ENCODE measurements at regions not wholly inside any gene's neighbourhood (a gene's known extent, or its start where the extent isn't known, plus 50 kb on each side); places are given as distances from the start of the nearest gene placed in this dataset.

DNA sequence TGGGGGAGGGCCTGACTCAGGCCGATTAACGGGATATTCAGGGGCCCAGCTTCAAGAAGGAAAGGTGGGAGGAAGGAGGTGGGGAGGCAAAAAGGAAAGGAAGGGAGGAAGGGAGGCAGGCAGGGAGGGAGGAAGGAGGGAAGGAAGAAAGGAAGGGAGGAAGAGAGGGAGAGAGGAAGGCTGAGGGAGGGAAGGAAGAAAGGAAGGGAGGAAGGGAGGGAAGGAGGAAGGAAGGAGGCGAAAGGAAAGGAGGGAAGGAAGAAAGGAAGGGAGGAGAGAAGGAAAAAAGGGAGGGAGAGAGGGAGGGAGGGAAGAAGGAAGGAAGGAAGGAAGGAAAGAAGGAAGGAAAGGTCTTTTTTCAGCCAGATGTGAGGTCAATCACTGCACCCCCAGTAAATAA, 85.3 kb downstream of the C1QL2 start:
- DNase-seq (ENCODE audit: low read depth, low spot score): no peak
- Histone ChIP-seq H3K4me2 (ENCODE audit: low read length) (no peak overlapping the region), H3K9me3 (ENCODE audit: control insufficient read depth in 1 of 2, insufficient read depth in 1 of 2, low read depth in 1 of 2, low read length in 2 of 2) (no peaks in the 10 kb centered on the region), H3K9ac (ENCODE audit: low read length) (no peak overlapping the region), H3K4me1 (ENCODE audit: control insufficient read depth in 1 of 2, insufficient read depth in 2 of 2, low read length in 2 of 2) (no peaks in the 10 kb centered on the region), H3K79me2 (ENCODE audit: insufficient read depth, low read length) (no peaks in the 10 kb centered on the region), H3K4me3 (replicated peaks in 1 of 2; ENCODE audit: low read depth in 1 of 2, low read length in 2 of 2) (no peak overlapping the region), H2AFZ (ENCODE audit: low read depth, low read length, poor library complexity, severe bottlenecking) (no peak overlapping the region), H3K27me3 (ENCODE audit: insufficient read depth, low read length) (no peaks in the 10 kb centered on the region; the same call in 1 of the 2 replicates), H3K36me3 (ENCODE audit: control insufficient read depth in 1 of 2, insufficient read depth in 2 of 2, low read length in 2 of 2) (no peaks in the 10 kb centered on the region), H3K27ac (ENCODE audit: low read depth, low read length) (no peak overlapping the region), H4K20me1 (ENCODE audit: insufficient read depth) (no peaks in the 10 kb centered on the region), H3K9me2 (ENCODE audit: insufficient read depth) (no peaks in the 10 kb centered on the region)
- TF ChIP-seq ZNF274 (IDR thresholded peaks at IDR 0.05; ENCODE audit: low read depth, low read length): no peak
- no peak for TF ChIP-seq EZH2 (IDR thresholded peaks at IDR 0.05)
- ChIA-PET RAD21 (ENCODE audit: low non-redundant PET in 1 of 2, low total read pairs in 2 of 2, uncharacterized antibody in 2 of 2, unreplicated experiment in 2 of 2) (no interaction called here), POLR2A (no interaction called here), CTCF (no interaction called here)
- ATAC-seq: no peak
- BruUV-seq (replicated peaks): no TSS peak
- intact Hi-C loops (cut with micrococcal nuclease): no loop called here

- TF ChIP-seq, protein P1, sequence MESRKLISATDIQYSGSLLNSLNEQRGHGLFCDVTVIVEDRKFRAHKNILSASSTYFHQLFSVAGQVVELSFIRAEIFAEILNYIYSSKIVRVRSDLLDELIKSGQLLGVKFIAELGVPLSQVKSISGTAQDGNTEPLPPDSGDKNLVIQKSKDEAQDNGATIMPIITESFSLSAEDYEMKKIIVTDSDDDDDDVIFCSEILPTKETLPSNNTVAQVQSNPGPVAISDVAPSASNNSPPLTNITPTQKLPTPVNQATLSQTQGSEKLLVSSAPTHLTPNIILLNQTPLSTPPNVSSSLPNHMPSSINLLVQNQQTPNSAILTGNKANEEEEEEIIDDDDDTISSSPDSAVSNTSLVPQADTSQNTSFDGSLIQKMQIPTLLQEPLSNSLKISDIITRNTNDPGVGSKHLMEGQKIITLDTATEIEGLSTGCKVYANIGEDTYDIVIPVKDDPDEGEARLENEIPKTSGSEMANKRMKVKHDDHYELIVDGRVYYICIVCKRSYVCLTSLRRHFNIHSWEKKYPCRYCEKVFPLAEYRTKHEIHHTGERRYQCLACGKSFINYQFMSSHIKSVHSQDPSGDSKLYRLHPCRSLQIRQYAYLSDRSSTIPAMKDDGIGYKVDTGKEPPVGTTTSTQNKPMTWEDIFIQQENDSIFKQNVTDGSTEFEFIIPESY (IDR thresholded peaks at IDR 0.05; ENCODE audit: extremely low read depth, insufficient replicate concordance, low read length): no peak
- TF ChIP-seq FOSL1 (IDR thresholded peaks at IDR 0.05; ENCODE audit: low read depth): no peak
- ATAC-seq (no peak), DNase-seq (ENCODE audit: low read depth, low spot score) (no peak)
- H3K79me2 ChIP-seq (ENCODE audit: insufficient read depth, low read length): no peaks in the 10 kb centered on the region
- no TSS peak for BruUV-seq (replicated peaks)
- H3K36me3 ChIP-seq (ENCODE audit: control insufficient read depth in 1 of 2, insufficient read depth in 2 of 2, low read length in 2 of 2): no peaks in the 10 kb centered on the region
- no peak overlapping the region for H3K9ac ChIP-seq (ENCODE audit: low read length)
- POLR2A ChIA-PET: no interaction called here
- intact Hi-C loops (cut with micrococcal nuclease): no loop called here
- no peak overlapping the region for H3K4me3 ChIP-seq (replicated peaks in 1 of 2; ENCODE audit: low read depth in 1 of 2, low read length in 2 of 2)
- H3K4me1 ChIP-seq (ENCODE audit: control insufficient read depth in 1 of 2, insufficient read depth in 2 of 2, low read length in 2 of 2): no peaks in the 10 kb centered on the region
- no peaks in the 10 kb centered on the region for H3K9me3 ChIP-seq (ENCODE audit: control insufficient read depth in 1 of 2, insufficient read depth in 1 of 2, low read depth in 1 of 2, low read length in 2 of 2)
- RAD21 ChIA-PET (ENCODE audit: low non-redundant PET in 1 of 2, low total read pairs in 2 of 2, uncharacterized antibody in 2 of 2, unreplicated experiment in 2 of 2): no interaction called here
- H3K27me3 ChIP-seq (ENCODE audit: insufficient read depth, low read length): no peaks in the 10 kb centered on the region; the same call in 1 of the 2 replicates
- no peak overlapping the region for H2AFZ ChIP-seq (ENCODE audit: low read depth, low read length, poor library complexity, severe bottlenecking)
- no peak overlapping the region for H3K4me2 ChIP-seq (ENCODE audit: low read length)
- H3K9me2 ChIP-seq (ENCODE audit: insufficient read depth): no peaks in the 10 kb centered on the region
- H3K27ac ChIP-seq (ENCODE audit: low read depth, low read length): no peak overlapping the region
- H4K20me1 ChIP-seq (ENCODE audit: insufficient read depth): no peaks in the 10 kb centered on the region
- CTCF ChIA-PET: no interaction called here
These were observed 87.1 kb downstream of the C1QL2 start for GRCh38 chr2:119071476-119071875.

Data from HCT116 (cell line).